HepG2 (cell line): ENCODE measurements at regions not wholly inside any gene's neighbourhood (a gene's known extent, or its start where the extent isn't known, plus 50 kb on each side); places are given as distances from the start of the nearest gene placed in this dataset.

Experiments
- ATAC-seq: fragments of 200-7000 bp; cut with Tn5 transposase; 3 replicates; pipeline ENCODE4 v1.9.1; 2020; ENCODE audit warnings: mild to moderate bottlenecking, moderate library complexity
- BruUV-seq: library from RNA; stranded (reverse); fragments of 400-500 nt; replicated peaks from 2 replicates; lab custom pipeline; 2021; lab: Mats Ljungman, UMichigan
- CTCF ChIA-PET: fragments of 300-600 bp; formaldehyde crosslinking; extraction: SDS; loops from one replicate; lab custom pipeline; 2021; ENCODE audit warnings: low total read pairs, inconsistent platforms, low intra/inter-chr PET ratio; lab: Yijun Ruan, JAX
- POLR2A ChIA-PET: fragments of 350-600 bp; sonication (Branson Sonifier 250); formaldehyde crosslinking; loops from one replicate; lab custom pipeline; 2020; ENCODE audit warnings: antibody characterized with exemption, inconsistent platforms; lab: Yijun Ruan, JAX
- DNase-seq: peaks from one replicate; pipeline ENCODE4 v3.0.0-alpha.2; 2015; ENCODE audit warnings: low spot score
- FAIRE-seq: peaks from 3 replicates; lab custom pipeline; 2011; peaks lifted over from hg19 to GRCh38; lab: Jason Lieb, UNC
- H2AFZ ChIP-seq: one replicate; pipeline ENCODE4 v1.6.1; 2011; ENCODE audit warnings: low read length, inconsistent platforms
- H3K27ac ChIP-seq: fragments of 300-600 bp; 3 replicates; pipeline ENCODE4 v1.8.0; 2011; ENCODE audit warnings: mixed run types, mild to moderate bottlenecking, mixed read lengths, low read length, inconsistent platforms; ENCODE audit not compliant: insufficient read depth; ENCODE audit errors: extremely low read length
- H3K27me3 ChIP-seq, 2 experiments: fragments of 200-600 bp in 1 of 2; 2 replicates in 1 of 2; 3 replicates in 1 of 2; pipeline versions ENCODE4 v1.6.0 to v1.8.0; 2011; ENCODE audit warnings: low read length in 2 of 2, mild to moderate bottlenecking in 2 of 2, moderate library complexity in 2 of 2, inconsistent platforms in 1 of 2; ENCODE audit not compliant: insufficient read depth in 2 of 2, control insufficient read depth in 1 of 2
- H3K36me3 ChIP-seq, 2 experiments: fragments of 200-600 bp in 1 of 2; replicated peaks in 1 of 2; 2 replicates in 1 of 2; 3 replicates in 1 of 2; pipeline versions ENCODE4 v1.5.1 to v1.8.0; 2011; ENCODE audit warnings: low read length in 2 of 2, inconsistent platforms in 1 of 2; ENCODE audit not compliant: insufficient read depth in 2 of 2, control insufficient read depth in 1 of 2
- H3K4me1 ChIP-seq: 2 replicates; pipeline ENCODE4 v1.5.1; 2012; ENCODE audit warnings: low read length, inconsistent platforms; ENCODE audit not compliant: insufficient read depth
- H3K4me2 ChIP-seq: 2 replicates; pipeline ENCODE4 v1.6.0; 2011; ENCODE audit warnings: low read depth, low read length, inconsistent platforms
- H3K4me3 ChIP-seq, 3 experiments: fragments of 200-600 bp in 1 of 3; sonication (generic), shearing (Covaris generic) in 1 of 3; replicated peaks in 1 of 3; 2 replicates each; pipeline ENCODE4 v1.5.1; 2011 to 2016; ENCODE audit warnings: low read length in 3 of 3, inconsistent platforms in 2 of 3, low read depth in 2 of 3, mild to moderate bottlenecking in 2 of 3, control low read depth in 1 of 3, mixed read lengths in 1 of 3; ENCODE audit not compliant: insufficient read depth in 1 of 3
- H3K79me2 ChIP-seq: one replicate; pipeline ENCODE4 v1.6.1; 2011; ENCODE audit warnings: low read length, inconsistent platforms; ENCODE audit not compliant: insufficient read depth
- H3K9ac ChIP-seq: 2 replicates; pipeline ENCODE4 v1.6.0; 2011; ENCODE audit warnings: mild to moderate bottlenecking, low read depth, low read length, inconsistent platforms; ENCODE audit not compliant: insufficient read depth
- H3K9me3 ChIP-seq: 2 replicates; pipeline ENCODE4 v1.5.1; 2012; ENCODE audit warnings: mild to moderate bottlenecking, low read length
- H4K20me1 ChIP-seq: 2 replicates; pipeline ENCODE4 v1.6.0; 2011; ENCODE audit warnings: inconsistent platforms, mild to moderate bottlenecking, low read length, moderate library complexity; ENCODE audit not compliant: insufficient read depth
- AHR ChIP-seq: IDR thresholded peaks from 2 replicates; pipeline ENCODE4 v1.6.1; 2018; ENCODE audit warnings: missing genetic modification reagents, missing compliant biosample characterization
- ARNTL ChIP-seq: sonication (generic); formaldehyde crosslinking; IDR thresholded peaks from 2 replicates; pipeline ENCODE4 v1.4.0; 2020; ENCODE audit warnings: mild to moderate bottlenecking, missing genetic modification reagents
- EED ChIP-seq: sonication (generic); formaldehyde crosslinking; IDR thresholded peaks from 2 replicates; pipeline ENCODE4 v1.5.0; 2020; ENCODE audit warnings: mild to moderate bottlenecking, missing genetic modification reagents
- ELF1 ChIP-seq: sonication (generic); formaldehyde crosslinking; IDR thresholded peaks from 2 replicates; pipeline ENCODE4 v1.4.0; 2020; ENCODE audit warnings: missing genetic modification reagents
- GATAD1 ChIP-seq: IDR thresholded peaks from 2 replicates; pipeline ENCODE4 v1.6.1; 2016; ENCODE audit warnings: missing genetic modification reagents, missing compliant biosample characterization
- GMEB1 ChIP-seq: sonication (generic); formaldehyde crosslinking; IDR thresholded peaks from 2 replicates; pipeline ENCODE4 v1.5.1; 2020; ENCODE audit warnings: missing genetic modification reagents, mild to moderate bottlenecking, borderline replicate concordance
- MED8 ChIP-seq: sonication (generic); formaldehyde crosslinking; IDR thresholded peaks from 2 replicates; pipeline ENCODE4 v1.8.1; 2023; ENCODE audit warnings: mild to moderate bottlenecking, missing genetic modification reagents; ENCODE audit not compliant: insufficient replicate concordance
- NPAS2 ChIP-seq: sonication (generic); formaldehyde crosslinking; IDR thresholded peaks from 2 replicates; pipeline ENCODE4 v1.8.0; 2022; ENCODE audit warnings: mild to moderate bottlenecking, missing genetic modification reagents, borderline replicate concordance
- NR2F2 ChIP-seq: IDR thresholded peaks from 2 replicates; pipeline ENCODE4 v1.6.1; 2012; ENCODE audit warnings: low read depth, inconsistent platforms, borderline replicate concordance
- PHF20 ChIP-seq: sonication (generic); formaldehyde crosslinking; IDR thresholded peaks from 2 replicates; pipeline ENCODE4 v1.5.0; 2020; ENCODE audit warnings: mild to moderate bottlenecking, missing genetic modification reagents
- SRSF9 ChIP-seq: fragments of 200-400 bp; formaldehyde crosslinking; IDR thresholded peaks from 2 replicates; pipeline ENCODE4 v1.6.1; 2018; ENCODE audit warnings: borderline replicate concordance, mild to moderate bottlenecking, low read depth, low read length; ENCODE audit not compliant: insufficient read depth, poor library complexity, severe bottlenecking
- ZKSCAN8 ChIP-seq: IDR thresholded peaks from 2 replicates; pipeline ENCODE4 v1.6.1; 2016; ENCODE audit warnings: borderline replicate concordance, missing genetic modification reagents, missing compliant biosample characterization
- ZNF350 ChIP-seq: sonication (generic); formaldehyde crosslinking; IDR thresholded peaks from 2 replicates; pipeline ENCODE4 v1.4.0; 2020; ENCODE audit warnings: mild to moderate bottlenecking, low read depth, missing genetic modification reagents, borderline replicate concordance
- ZNF383 ChIP-seq: sonication (generic); formaldehyde crosslinking; IDR thresholded peaks from 2 replicates; pipeline ENCODE4 v1.4.0; 2020; ENCODE audit warnings: missing genetic modification reagents, mild to moderate bottlenecking, borderline replicate concordance
- ZNF530 ChIP-seq: sonication (generic); formaldehyde crosslinking; IDR thresholded peaks from 2 replicates; pipeline ENCODE4 v1.5.0; 2020; ENCODE audit warnings: low read depth, mild to moderate bottlenecking, missing genetic modification reagents
- ZNF644 ChIP-seq: IDR thresholded peaks from 2 replicates; pipeline ENCODE4 v1.6.1; 2016; ENCODE audit warnings: low read depth
- ZNF687 ChIP-seq: sonication (generic); formaldehyde crosslinking; IDR thresholded peaks from 2 replicates; pipeline ENCODE4 v1.5.1; 2020; ENCODE audit warnings: mild to moderate bottlenecking, missing genetic modification reagents, moderate library complexity
- ZNF850 ChIP-seq: sonication (generic); formaldehyde crosslinking; conservative IDR thresholded peaks from 2 replicates; pipeline ENCODE4 v1.9.0; 2021; ENCODE audit warnings: mild to moderate bottlenecking, missing genetic modification reagents
- WGBS: methylation state at CpG from one replicate; pipeline ENCODE4 v1.1.6; 2017; ENCODE audit warnings: low lambda C conversion rate; 5-methylcytosine and 5-hydroxymethylcytosine counted together
- in situ Hi-C: cut with HindIII; loops from 2 replicates; pipeline ENCODE4 v1.10.0; 2017; ENCODE audit warnings: low pct_unique_long_range_greater_than_20kb; ENCODE audit not compliant: extremely low pct_ligation_motif_present
- intact Hi-C: fragments of 100-400 bp; cut with micrococcal nuclease; formaldehyde crosslinking; loops from one replicate; pipeline ENCODE4 v1.10.0; 2022; ENCODE audit not compliant: unreplicated experiment
- TF ChIP-seq, protein P1 (sequence below): sonication (generic); formaldehyde crosslinking; IDR thresholded peaks from 2 replicates; pipeline ENCODE4 v1.4.0; 2020; ENCODE audit warnings: mild to moderate bottlenecking, missing genetic modification reagents

DNA sequence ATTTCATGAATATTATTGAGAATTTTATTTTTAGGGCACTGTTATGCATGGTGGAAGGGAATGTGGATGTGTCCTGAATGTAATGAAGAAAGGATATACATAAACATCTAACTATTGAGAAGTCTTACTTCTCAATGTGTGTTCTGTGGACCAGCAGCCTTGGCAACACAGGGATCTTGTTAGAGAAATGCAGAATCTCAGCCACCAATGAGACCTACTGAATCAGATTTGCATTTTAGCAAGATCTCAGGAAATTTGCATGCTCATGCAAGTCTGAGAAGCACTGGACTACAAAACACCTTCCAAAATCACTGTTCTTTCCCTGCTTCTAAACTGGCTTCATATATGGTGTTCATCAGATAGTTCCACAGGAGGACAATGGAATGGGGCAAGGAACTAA is 139.7 kb upstream of the WDFY3 start (continued):
- TF ChIP-seq, protein P1, sequence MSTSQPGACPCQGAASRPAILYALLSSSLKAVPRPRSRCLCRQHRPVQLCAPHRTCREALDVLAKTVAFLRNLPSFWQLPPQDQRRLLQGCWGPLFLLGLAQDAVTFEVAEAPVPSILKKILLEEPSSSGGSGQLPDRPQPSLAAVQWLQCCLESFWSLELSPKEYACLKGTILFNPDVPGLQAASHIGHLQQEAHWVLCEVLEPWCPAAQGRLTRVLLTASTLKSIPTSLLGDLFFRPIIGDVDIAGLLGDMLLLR (CRISPR knock-in tag), result no peak
- no peak for TF ChIP-seq GMEB1 (CRISPR knock-in tag)
- no peak for TF ChIP-seq ZNF530 (CRISPR knock-in tag)
- TF ChIP-seq MED8 (CRISPR knock-in tag), result no peak

DNA sequence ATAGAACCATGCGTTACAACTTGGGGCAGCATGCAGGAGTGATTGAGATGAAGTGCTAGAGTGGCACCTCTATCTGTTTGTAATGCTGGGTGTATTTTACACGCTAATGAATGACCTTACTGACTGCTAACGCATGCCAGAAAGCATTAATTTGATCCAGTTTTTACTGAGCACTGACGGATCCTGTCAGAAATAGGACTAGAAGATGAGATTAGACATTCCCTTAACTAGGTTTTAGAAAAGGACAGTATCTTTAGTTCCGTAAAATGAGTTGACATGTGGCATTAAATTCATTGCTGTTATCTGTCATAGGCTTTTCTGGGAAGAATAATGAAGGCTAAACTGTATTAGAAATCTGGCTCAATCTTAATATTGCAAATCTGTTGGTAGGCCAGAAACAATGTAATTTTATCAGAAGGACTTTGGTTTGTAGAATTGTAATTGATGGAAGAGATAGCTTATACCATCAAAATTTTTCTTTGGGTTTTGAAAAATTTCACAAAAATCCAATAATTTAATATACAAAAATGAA is 140.4 kb upstream of the WDFY3 start:
- Histone ChIP-seq H3K36me3 (no peaks in the 10 kb centered on the region), H3K27ac (no peak overlapping the region), H3K4me1 (no peaks in the 10 kb centered on the region), H3K4me2 (no peak overlapping the region), H3K4me3 (no peak overlapping the region), H3K9me3 (no peaks in the 10 kb centered on the region), H3K9ac (no peak overlapping the region), H3K79me2 (no peaks in the 10 kb centered on the region), H3K27me3 (peaks cover 0 to 7% of the 10 kb centered on the region in 2 experiments; a peak in 2 of 5 replicates), H4K20me1 (no peaks in the 10 kb centered on the region), H2AFZ (no peak overlapping the region)
- ChIA-PET POLR2A (no interaction called here), CTCF (no interaction called here)
- no peak for DNase-seq
- in situ Hi-C loops (no loop called here), intact Hi-C loops (no loop called here)
- 30% methylated on average over 5 of the region's 5 CpGs for whole genome bisulfite sequencing
- FAIRE-seq, result no peak
- no TSS peak for BruUV-seq
- no peak for ATAC-seq
- TF ChIP-seq ZNF383 (CRISPR knock-in tag), result no peak
- no peak for TF ChIP-seq ZKSCAN8
- TF ChIP-seq ARNTL, result no peak
- no peak for TF ChIP-seq ELF1 (CRISPR knock-in tag)
- no peak for TF ChIP-seq ZNF644 (CRISPR knock-in tag)
- TF ChIP-seq PHF20 (CRISPR knock-in tag), result no peak
- no peak for TF ChIP-seq NPAS2 (CRISPR knock-in tag)
- no peak for TF ChIP-seq ZNF350 (CRISPR knock-in tag)
- TF ChIP-seq NR2F2, result no peak
- no peak for TF ChIP-seq AHR (CRISPR knock-in tag)
- no peak for TF ChIP-seq ZNF687 (CRISPR knock-in tag)
- TF ChIP-seq GATAD1 (CRISPR knock-in tag), result no peak
- no peak for TF ChIP-seq EED
- no peak for TF ChIP-seq SRSF9
- TF ChIP-seq ZNF850 (CRISPR knock-in tag), result no peak
